ENCODE measurements at regions not wholly inside any gene's neighbourhood (a gene's known extent, or its start where the extent isn't known, plus 50 kb on each side); places are given as distances from the start of the nearest gene placed in this dataset.

DNA sequence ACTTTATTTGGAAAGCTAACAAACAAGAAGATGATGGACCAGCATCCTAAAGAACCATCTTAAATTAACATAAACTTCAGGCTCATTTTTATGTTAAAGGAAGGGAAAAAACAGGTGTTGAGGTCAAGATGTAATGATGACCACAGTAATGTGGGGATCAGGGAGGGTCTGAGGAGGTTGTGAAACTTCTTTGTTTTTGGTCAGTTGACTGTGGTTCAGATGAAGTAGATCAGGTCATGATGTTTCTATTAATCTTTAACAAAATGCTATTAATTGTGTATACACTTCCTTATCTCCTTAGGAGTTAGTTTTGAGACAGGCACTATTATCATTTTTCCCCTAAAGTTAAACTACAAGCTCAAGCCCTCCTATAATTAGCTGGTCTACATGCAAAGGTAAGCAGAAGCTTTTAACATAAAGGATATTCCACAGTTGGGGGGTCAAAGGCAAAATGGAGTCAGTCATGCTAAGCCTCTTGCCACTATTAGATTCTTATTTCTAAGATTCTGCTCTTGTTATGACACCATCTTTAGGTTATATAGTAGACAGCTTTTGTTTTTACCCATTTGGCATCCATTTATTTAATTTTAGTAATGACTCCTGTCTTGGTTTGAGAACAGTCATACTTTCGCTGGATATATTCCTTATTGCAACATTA, 800.1 kb upstream of the PCDH9 start:
- no peak for DNase-seq (ENCODE audit: low spot score)

DNA sequence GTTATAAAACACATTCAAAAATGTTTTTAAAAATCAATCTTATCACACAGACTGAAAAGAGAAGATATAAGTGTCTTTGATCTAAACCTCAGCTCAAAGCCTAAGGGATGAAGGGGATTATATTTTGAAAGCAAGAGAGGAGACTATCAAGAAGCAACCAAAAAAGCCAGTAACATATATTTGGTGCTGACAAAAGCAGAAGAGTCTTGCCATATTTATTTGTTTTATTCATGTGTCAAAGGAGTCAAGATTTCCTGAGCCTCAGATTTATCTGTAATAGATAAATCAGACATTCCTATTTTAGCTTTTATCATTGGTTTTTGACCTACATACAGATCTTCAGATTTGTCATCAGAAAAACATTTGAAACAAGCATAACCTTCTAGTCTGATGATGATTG, 798.6 kb upstream of the PCDH9 start:
- no peak for DNase-seq (ENCODE audit: low spot score)

DNA sequence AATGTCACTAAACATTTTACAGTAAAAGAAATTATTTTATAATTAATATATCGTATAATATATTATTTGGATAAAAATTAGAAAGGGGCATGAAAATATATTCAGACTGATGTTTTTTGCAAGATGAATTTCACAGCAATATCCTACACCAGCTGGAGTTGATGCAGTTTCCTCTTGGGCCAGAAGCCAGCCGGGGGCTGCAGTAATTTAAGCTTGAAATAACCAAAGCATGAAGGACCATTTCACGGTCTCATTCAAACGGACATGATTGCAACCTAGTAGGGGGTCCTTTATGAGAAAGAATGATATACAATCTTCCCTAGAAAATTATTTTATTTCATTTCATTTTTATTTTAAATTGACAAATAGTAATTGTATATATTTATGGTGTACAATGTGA, 797.2 kb upstream of the PCDH9 start:
- DNase-seq (ENCODE audit: low spot score) = no peak

DNA sequence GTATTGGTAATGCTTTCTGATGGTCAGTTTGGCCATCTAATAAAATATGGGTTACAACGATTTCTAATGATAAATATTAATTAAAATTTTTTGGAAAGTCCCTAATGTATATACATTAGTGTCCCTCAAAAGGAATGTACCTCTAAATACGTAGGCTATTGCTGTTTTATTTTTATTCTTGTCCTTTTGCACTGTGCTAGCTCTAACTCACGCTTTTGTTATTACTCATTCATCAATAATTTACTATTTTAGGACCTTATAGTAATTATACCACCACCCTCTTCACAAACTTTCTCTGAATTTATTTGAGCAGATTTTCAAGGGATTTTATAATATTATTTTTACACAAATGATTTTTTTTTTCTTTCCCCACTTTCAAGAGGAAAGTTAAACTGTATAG, 795.9 kb upstream of the PCDH9 start:
- no peak for DNase-seq (ENCODE audit: low spot score)

DNA sequence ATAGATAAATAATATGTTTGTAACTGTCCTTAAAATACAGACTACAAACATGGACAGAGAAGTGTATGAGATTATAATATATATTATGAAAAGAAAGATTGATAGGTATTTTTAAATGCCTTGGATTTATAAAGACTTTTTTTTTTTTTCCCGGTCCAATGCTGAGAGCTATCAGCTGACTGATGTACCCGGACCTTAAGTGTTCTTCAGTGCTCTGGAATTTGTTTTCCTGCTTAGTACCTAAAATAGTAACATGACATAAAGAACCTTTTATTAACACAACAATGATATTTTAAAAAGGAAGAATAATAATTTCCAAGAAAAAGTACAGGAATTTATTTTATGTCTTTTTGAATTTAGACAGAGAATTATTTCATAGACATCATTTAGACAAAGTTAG, 795.5 kb upstream of the PCDH9 start:
- DNase-seq (ENCODE audit: low spot score) = no peak

DNA sequence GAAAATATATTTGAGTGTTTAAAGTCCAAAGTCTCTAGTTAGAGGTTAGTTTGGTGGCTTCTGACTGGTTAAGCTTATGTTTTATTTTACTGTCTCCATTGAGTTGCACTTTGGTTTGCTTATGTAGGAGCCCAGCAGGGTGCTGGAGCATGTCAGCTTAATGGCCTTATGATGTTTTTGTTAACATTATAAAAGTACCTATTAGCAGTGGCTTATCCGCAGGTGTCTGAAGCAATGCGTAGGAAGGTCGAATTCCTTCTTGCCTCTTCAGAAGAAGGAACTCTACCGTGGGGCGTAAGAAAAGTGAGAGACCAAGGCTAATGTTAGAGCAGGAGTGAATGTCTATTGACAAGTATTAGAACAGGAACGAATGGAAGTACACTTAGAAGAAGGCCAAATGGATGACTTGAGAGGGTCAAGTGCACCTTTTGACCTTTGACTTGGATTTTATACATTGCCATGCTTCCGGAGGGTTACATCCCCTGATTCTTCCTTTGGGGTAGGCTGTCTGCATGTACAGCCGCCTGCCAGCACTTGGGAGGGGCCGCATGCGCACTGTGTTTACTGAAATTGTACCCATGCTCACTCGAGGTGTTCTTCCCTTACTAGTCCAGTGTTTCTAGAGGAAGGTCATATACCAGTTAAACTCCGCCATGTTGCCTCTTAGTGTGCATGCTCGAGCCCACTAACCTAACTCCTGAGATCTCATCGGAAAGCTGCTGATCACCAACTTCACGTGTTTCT, 793.9 kb upstream of the PCDH9 start:
- no peak for DNase-seq (ENCODE audit: low spot score)

DNA sequence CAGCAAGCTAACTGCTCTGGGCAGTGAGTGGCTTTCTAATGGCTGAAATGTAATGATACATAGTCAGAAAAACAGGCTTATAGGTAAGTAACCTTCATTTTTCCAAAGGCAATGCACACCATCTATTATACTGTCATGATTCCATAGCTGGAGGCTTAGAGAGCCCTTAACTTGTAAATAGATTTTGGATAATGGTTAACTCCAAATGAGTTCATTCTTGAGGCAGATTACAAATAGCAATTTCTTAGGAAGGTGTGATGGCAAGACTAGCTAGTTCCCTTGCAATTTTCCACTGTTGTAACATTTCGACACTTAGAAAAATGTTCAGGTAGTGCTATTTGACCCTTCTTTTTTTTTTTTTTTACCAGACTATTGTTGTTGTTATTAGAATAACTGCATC, 789.8 kb upstream of the PCDH9 start:
- no peak for DNase-seq (ENCODE audit: low spot score)

DNA sequence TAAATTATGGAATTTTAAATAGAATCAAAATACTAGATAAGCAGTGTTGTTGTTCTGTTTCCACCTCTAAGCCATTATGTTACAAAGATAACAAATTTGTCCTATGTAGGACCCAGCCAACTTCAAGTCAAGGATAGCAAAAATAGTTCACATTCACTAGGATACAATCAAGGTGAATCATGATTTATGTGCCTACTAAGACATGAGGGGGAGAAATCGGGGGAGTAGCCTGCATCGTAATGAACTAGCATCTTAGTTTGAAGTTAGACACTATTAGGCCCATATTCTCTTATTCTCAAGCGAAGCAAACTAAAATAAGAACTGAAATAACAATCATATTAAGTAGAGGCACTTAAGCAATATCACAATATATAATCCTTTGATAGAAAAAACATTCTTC, 779.4 kb upstream of the PCDH9 start:
- no peak for DNase-seq (ENCODE audit: low spot score)

DNA sequence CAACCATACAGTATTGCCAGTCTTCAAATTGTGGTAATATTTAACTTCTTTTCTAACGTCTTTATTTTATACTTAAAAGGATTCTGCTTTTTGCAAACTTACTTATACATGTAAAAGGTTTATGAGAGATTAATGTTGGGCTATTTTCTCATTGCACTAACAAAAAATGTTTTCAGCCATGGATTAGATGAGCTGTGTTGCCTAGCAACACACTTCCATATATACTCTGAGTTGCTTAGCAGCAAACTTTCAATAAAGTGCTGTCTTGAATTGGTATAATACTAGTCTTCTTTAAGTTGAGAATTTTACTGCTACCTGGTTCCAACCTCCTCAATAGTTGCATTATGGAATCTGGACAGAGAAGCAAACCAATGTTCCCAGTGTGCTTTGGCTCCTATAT, 777.4 kb upstream of the PCDH9 start:
- DNase-seq (ENCODE audit: low spot score) = no peak

DNA sequence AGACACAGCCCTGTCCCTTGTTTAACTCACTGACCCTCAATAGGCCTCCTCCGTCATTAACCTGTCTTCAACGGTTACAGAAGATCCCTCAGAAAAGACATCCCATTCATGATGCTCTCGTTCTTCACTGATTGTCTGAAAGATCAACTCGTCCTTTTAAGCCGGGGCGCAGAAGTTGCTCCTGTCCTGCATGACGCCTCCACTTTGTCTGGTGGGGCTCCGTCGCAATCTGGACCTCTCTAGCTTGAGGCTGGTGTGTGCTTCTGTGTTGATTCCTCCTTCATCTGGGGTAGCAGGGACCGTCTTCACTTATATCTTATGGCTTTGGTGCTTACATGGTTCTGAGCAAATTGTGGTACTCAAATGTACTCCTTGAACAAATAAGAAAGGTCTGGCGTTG, 766.0 kb upstream of the PCDH9 start:
- no peak for DNase-seq (ENCODE audit: low spot score)

DNA sequence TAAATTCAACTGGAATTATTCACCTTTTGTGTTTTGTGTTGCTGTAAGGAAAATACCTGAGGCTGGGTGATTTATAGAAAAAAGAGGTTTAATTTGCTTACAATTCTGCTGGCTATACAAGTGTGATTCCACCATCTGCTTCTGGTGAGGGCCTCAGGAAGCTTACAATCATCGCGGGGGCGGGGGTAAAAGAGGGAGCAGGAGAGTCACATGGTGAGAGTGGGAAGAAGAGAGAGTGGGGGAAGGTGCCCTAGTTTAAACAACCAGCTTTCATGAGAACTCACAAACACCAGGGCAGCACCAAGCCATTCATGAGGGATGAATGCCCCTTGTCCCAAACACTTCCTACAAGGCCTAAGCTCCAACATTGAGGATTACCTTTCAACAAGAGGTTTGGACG, 760.7 kb upstream of the PCDH9 start:
- no peak for DNase-seq (ENCODE audit: low spot score)

DNA sequence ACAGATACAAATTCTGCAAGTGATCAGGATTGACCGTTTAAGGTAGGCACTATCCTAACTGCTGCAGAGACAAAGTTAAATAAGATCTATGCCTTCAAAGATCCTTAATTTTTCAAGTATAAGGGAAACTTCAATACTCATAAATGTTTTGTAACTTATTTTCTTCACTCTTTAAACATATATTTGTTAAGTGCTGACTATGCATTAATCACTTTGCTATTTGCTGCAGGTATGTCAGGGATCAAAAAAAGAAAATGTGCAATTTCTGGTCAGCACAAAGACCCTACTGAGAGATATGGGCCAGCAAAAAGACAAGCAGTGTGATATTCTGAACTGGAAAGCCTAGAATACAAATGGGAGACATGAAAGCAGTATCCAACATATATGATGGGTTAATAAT, 756.1 kb upstream of the PCDH9 start:
- DNase-seq (ENCODE audit: low spot score) = no peak

DNA sequence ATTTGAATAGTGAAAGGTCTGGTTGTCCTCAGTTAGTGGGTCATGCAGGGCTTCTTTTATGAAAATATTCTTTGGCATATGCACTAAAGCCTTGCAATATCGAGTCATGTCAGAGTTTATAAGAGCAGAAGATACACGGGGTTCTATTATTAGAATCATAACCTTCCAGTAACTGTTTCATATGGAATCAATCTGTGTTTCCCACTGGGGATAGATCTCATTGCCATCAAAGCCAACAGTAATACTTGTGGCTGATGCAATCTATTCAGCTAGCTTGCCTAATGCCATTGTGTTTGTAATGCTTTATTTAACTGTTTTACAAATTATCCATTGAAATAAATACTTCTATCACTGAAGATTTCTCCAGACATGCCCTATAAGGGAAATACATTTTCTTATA, 746.9 kb upstream of the PCDH9 start:
- DNase-seq (ENCODE audit: low spot score) = no peak

DNA sequence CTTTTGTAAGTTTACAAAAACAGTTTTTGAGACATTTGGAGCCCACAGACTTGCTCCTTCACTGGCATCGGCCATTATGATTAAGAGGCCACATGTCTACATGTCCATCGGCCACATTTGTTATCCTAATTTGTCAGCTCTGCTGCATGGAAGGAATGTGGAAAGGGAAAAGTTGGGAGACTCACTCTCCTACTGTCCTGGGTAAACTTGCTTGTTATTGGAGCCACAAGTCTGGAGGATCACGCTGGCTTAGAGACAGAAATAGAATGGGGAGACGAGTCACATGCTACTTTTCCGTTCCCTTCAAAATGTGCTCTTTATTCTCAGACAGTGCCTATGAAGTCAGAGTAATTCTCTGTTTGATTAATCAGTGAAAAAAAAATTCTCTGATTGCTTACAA, 741.2 kb upstream of the PCDH9 start:
- no peak for DNase-seq (ENCODE audit: low spot score)

DNA sequence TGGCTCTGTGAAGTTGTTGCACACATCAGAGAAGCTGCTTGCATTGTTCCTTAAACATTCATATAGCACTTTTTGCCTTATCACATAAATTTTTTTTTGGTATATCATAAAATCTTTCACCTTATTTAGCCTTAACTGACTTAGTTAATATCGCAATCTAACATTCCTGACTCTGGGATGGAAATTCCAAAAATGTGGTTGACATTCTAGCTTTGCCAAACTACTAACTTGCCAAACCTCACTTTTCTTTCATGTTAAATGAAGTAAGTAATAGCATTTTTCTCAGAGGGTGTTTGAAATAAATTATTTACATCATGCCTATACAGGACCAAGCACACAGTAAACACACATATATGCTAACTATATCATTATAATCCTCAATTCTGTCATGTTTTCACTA, 736.9 kb upstream of the PCDH9 start:
- no peak for DNase-seq (ENCODE audit: low spot score)

DNA sequence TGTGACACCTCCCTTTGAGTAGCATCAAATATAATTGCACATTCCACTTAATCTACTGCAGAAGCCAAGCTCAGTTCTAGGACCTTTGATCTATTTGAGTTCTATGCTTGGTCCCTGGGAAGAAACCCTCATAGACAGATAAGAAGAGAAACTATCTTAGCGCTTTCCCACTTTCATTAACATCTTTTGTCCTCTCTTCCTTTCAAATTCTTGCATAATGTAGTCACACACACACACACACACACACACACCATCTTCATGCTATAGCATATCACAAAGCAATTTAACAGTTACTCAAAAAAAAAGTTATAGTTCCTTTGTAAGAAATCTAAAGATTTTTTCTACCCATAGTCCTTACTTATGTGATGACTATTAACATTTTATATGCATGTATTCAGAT, 735.9 kb upstream of the PCDH9 start:
- no peak for DNase-seq (ENCODE audit: low spot score)

DNA sequence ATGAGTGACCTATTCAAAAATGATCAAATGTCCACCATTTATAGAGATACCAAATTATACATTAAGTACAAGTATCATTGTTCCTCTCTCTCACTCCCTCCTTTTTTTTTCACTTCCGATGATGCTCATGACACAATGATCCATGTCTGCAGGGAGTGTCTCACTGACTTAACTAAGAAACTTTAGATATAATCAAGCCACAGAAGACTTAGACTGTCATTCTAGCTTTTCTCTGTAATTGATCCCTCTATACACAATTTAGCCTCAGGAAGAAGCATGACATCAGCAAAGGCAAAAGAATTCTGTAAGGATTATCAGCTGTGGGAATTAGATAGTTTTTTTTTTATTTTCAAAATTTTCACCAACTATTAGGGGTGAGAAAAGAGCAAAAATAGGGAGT, 734.9 kb upstream of the PCDH9 start:
- DNase-seq (ENCODE audit: low spot score) = no peak

DNA sequence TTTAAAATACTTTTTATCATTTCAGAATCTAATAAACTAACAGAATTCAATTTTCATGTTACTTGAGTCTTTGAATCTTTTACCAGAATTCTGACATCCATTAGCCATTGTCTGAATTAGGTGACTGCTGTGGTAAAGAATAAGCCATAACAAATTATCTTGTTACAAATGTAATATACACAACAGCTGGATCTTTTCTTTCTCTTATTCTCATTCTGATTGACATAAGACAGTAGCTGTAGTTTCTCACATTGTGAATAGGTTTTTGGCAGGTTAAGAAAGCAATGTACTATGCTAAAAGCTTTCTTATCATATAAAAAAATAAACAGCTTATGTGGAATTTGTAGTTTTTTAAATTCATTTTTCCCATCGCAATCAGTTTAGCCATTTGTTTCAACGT, 734.0 kb upstream of the PCDH9 start:
- DNase-seq (ENCODE audit: low spot score) = no peak

DNA sequence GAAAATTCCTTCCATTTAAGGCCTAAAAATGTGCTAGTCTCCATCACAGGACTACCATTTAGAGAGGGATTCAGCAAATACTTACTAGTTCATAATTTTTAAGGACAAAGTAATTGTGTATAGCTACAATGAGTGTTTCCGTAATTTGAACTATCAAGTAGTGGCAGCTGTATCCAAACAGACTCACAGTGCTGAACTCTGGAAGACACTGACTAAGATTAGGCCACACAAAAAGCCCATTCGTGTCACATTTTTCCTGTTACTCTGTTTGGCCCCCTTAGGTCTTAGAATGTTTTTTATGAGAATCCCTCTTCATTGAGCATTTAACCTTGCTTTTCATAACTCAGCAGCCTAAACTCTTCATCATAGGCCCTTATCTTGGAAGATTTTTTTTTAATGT, 731.2 kb upstream of the PCDH9 start:
- DNase-seq (ENCODE audit: low spot score) = no peak

DNA sequence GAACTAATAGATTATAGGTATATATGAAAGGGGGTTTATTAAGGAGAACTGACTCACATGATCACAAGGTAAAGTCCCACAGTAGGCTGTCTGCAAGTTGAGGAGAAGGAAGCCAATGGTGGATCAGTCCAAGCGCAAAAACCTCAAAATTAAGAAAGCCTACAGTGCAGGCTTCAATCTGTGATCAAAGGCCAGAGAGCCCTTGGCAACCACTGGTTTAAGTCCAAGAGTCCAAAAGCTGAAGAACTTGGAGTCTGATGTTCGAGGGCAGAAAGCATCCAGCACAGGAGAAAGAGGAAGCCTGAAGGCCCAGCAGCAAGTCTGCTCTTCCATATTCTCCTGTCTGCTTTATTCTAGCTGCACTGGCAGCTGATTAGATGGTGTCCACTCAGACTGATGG, 721.3 kb upstream of the PCDH9 start:
- DNase-seq (ENCODE audit: low spot score) = no peak

DNA sequence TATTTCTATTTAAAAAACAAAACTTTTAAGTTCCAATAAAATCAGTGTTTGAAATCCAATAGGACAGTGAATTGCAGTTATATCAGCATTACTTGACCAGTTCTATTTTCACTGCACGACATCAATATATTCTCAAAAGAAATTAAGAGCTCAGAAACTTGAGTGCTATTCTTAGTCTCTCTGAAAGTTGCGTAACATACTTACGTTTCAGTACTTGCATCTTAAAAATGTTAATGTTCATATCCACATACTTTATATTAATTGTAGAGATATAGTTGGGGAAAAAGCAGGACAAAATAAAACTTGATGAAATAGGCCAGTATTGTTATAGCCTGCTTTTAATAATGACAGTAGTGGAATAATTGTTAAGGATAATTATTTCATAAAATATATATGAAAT, 720.5 kb upstream of the PCDH9 start:
- no peak for DNase-seq (ENCODE audit: low spot score)

DNA sequence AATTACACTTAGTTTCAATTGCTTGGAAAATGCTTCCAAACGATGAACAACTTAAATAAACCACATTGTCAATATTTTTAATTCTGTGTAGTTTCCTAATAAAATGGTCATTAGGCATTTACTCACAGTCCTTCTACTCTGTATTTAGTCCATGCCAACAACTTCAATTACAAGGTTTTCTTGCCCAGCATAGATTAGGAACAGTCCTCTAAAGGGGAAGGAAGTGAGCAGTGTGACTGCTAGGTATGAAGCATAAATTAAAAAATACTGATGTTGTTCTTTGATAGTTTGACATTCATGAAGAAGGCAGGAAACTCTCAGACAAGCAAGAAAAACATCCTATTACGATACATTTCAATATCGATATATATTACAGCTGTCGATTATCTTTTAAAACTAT, 716.0 kb upstream of the PCDH9 start:
- no peak for DNase-seq (ENCODE audit: low spot score)

DNA sequence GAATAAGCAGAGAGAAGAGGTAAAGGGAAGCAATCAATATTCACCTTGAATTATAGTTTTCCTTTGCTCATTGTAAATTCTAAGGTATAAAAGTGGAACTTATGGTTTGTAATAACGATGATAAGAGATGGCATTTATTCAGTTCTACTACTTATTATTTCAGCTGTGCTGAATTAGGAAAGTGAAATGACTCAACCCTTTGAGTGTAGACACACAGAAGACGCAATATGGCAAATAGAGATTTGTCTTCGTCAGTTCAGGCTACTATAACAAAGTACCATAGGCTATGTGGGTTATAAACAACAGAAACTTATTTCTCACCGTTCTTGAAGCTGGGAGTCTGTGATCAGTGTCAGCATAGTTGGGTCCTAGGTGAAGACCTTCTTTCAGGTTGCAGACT, 713.0 kb upstream of the PCDH9 start:
- no peak for DNase-seq (ENCODE audit: low spot score)

DNA sequence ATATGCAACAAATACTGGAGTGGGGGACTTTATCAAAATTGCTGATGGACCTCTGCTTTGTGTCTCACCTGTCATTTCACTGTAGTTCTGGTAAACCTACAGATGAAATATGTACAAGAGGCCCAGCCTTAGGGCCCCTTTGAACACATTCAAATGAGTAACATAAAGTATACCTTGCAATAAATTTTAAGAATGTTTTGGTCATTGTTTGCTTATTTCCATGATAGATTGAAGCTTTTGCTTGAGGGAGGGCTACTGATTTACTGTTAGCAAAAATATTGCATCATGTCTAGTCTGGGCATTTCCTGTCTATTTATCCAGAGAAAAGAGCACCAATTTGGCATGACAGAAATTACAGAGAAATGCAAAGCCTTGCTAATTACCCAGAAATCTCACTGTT, 705.5 kb upstream of the PCDH9 start:
- no peak for DNase-seq (ENCODE audit: low spot score)
